GM23248 (cell line): ENCODE measurements at regions not wholly inside any gene's neighbourhood (a gene's known extent, or its start where the extent isn't known, plus 50 kb on each side); places are given as distances from the start of the nearest gene placed in this dataset.
"Not testable (repeated sequence)": the region's sequence is repeated elsewhere in the genome, so short reads cannot be mapped to it uniquely, and the experiment has no call there.

ENCODE experiments used
- DNase-seq: peaks from one replicate; pipeline ENCODE4 v3.0.0-alpha.2; 2015
- H2AFZ ChIP-seq: fragments of 200-600 bp; sonication (generic); 2 replicates; pipeline ENCODE4 v1.6.1; 2016; ENCODE audit warnings: antibody characterized with exemption
- H3F3A ChIP-seq: fragments of 200-600 bp; sonication (generic); 2 replicates; pipeline ENCODE4 v1.6.1; 2016; ENCODE audit warnings: mild to moderate bottlenecking, antibody characterized with exemption, mixed run types; ENCODE audit not compliant: insufficient read depth
- H3K27ac ChIP-seq: fragments of 200-600 bp; sonication (generic); 2 replicates; pipeline ENCODE4 v1.5.1; 2016; ENCODE audit warnings: mild to moderate bottlenecking
- H3K27me3 ChIP-seq: fragments of 200-600 bp; sonication (generic); replicated peaks from 2 replicates; pipeline ENCODE4 v1.6.1; 2016; ENCODE audit warnings: mild to moderate bottlenecking; ENCODE audit not compliant: insufficient read depth
- H3K36me3 ChIP-seq: fragments of 200-600 bp; sonication (generic); 2 replicates; pipeline ENCODE4 v1.6.1; 2016; ENCODE audit warnings: low read depth, mild to moderate bottlenecking
- H3K4me1 ChIP-seq: fragments of 200-600 bp; sonication (generic); 2 replicates; pipeline ENCODE4 v1.6.1; 2016; ENCODE audit warnings: mild to moderate bottlenecking; ENCODE audit not compliant: insufficient read depth
- H3K4me2 ChIP-seq: fragments of 200-600 bp; sonication (generic); one replicate; pipeline ENCODE4 v1.6.1; 2016; ENCODE audit warnings: mild to moderate bottlenecking; ENCODE audit not compliant: unreplicated experiment
- H3K4me3 ChIP-seq: fragments of 200-600 bp; sonication (generic); 2 replicates; pipeline ENCODE4 v1.5.1; 2016; ENCODE audit warnings: mild to moderate bottlenecking
- H3K79me2 ChIP-seq: fragments of 200-600 bp; sonication (generic); 2 replicates; pipeline ENCODE4 v1.6.1; 2016; ENCODE audit warnings: mild to moderate bottlenecking; ENCODE audit not compliant: insufficient read depth
- H3K9ac ChIP-seq: fragments of 200-600 bp; sonication (generic); 2 replicates; pipeline ENCODE4 v1.6.1; 2016; ENCODE audit warnings: mild to moderate bottlenecking
- H3K9me2 ChIP-seq: fragments of 200-600 bp; sonication (generic); 2 replicates; pipeline ENCODE4 v1.6.1; 2016; ENCODE audit warnings: mixed run types, mild to moderate bottlenecking, moderate library complexity; ENCODE audit not compliant: insufficient read depth
- H3K9me3 ChIP-seq: fragments of 200-600 bp; sonication (generic); one replicate; pipeline ENCODE4 v1.6.1; 2017; ENCODE audit warnings: low read depth
- H4K20me1 ChIP-seq: fragments of 200-600 bp; sonication (generic); 2 replicates; pipeline ENCODE4 v1.6.0; 2016; ENCODE audit not compliant: insufficient read depth
- EZH2 ChIP-seq: fragments of 200-600 bp; sonication (generic); IDR thresholded peaks from 2 replicates; pipeline ENCODE4 v1.6.1; 2018; ENCODE audit warnings: antibody characterized with exemption, mild to moderate bottlenecking; ENCODE audit not compliant: insufficient read depth, poor library complexity, severe bottlenecking
- EZH2phosphoT487 ChIP-seq: fragments of 200-600 bp; sonication (generic); IDR thresholded peaks from 2 replicates; pipeline ENCODE4 v1.6.1; 2018; ENCODE audit warnings: antibody characterized with exemption, moderate library complexity, mild to moderate bottlenecking, low read depth; ENCODE audit not compliant: insufficient read depth
- WGBS, 2 experiments: methylation state at CpG; one replicate each; pipeline ENCODE4 v1.1.6; 2015 to 2017; ENCODE audit warnings: low lambda C conversion rate in 2 of 2, low coverage in 1 of 2; ENCODE audit errors: missing lambda C conversion rate in 2 of 2; 5-methylcytosine and 5-hydroxymethylcytosine counted together
- in situ Hi-C: fragments of 300-500 bp; cut with MboI; formaldehyde crosslinking; loops from 2 replicates; pipeline ENCODE4 v1.15.0; 2020

DNA sequence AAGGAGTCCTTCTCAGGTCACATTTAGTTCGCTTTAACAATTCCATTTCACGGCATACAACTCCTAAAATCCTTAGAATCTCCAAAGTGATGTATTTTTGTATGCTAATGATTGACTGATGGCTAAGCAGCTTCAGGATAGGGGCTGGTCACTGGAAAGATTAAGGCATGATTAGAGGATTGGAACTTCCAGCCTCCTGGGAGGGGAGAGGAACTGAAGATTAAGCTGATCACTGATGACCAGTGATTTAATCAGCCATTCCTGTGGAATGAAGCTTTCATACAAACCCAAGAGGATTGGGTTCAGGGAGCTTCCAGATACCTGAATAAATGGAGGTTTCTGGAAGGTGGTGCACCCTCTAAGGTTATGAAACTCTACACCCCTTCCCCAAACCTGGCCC lies 123.9 kb upstream of the CDK13 start:
- no peaks in the 10 kb centered on the region for H3F3A ChIP-seq
- no peak overlapping the region for H3K4me2 ChIP-seq
- no peak overlapping the region for H3K27ac ChIP-seq
- H3K9me2 ChIP-seq, result no peaks in the 10 kb centered on the region
- H3K36me3 ChIP-seq, result no peaks in the 10 kb centered on the region
- no peak overlapping the region for H3K9ac ChIP-seq
- no peaks in the 10 kb centered on the region for H3K79me2 ChIP-seq
- H3K27me3 ChIP-seq, result peaks cover 63% of the 10 kb centered on the region
- H4K20me1 ChIP-seq, result no peaks in the 10 kb centered on the region
- no peak for DNase-seq
- H3K4me1 ChIP-seq, result no peaks in the 10 kb centered on the region
- H3K9me3 ChIP-seq, result no peaks in the 10 kb centered on the region
- no peak for TF ChIP-seq EZH2phosphoT487
- TF ChIP-seq EZH2, result no peak
- no peak overlapping the region for H2AFZ ChIP-seq
- 42 to 45% methylated on average over 2 of the region's 2 CpGs for WGBS, 2 experiments
- in situ Hi-C loops, result no loop called here
- H3K4me3 ChIP-seq, result no peak overlapping the region

DNA sequence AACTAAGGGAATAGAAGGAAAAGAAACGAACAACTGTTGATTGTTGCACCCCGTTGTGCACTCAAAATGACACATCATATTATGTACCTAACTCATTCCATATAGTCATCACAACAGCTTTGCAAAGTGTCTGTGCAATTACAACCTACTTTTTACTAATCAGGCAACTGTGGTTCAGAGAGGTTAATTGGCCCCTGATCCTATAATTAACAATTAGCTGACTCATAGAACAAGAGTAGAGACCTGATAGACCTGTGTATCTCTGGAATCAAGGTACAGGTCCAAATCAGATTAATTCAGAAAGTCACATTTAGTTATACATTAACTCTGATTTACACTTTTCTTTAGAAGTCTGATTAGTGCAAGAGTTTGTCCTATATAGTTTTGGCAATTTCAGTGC lies 122.5 kb upstream of the CDK13 start:
- Histone ChIP-seq H3F3A (no peaks in the 10 kb centered on the region), H3K4me1 (no peaks in the 10 kb centered on the region), H2AFZ (no peak overlapping the region), H3K9me3 (no peaks in the 10 kb centered on the region), H3K4me2 (no peak overlapping the region), H3K27me3 (peaks cover 70% of the 10 kb centered on the region), H4K20me1 (no peaks in the 10 kb centered on the region), H3K9ac (no peak overlapping the region), H3K36me3 (no peaks in the 10 kb centered on the region), H3K27ac (no peak overlapping the region), H3K79me2 (no peaks in the 10 kb centered on the region), H3K9me2 (no peaks in the 10 kb centered on the region), H3K4me3 (no peak overlapping the region)
- 50 to 53% methylated on average over 2 of the region's 2 CpGs for WGBS, 2 experiments
- in situ Hi-C loops, result no loop called here
- TF ChIP-seq EZH2phosphoT487 (no peak), EZH2 (no peak)
- no peak for DNase-seq

DNA sequence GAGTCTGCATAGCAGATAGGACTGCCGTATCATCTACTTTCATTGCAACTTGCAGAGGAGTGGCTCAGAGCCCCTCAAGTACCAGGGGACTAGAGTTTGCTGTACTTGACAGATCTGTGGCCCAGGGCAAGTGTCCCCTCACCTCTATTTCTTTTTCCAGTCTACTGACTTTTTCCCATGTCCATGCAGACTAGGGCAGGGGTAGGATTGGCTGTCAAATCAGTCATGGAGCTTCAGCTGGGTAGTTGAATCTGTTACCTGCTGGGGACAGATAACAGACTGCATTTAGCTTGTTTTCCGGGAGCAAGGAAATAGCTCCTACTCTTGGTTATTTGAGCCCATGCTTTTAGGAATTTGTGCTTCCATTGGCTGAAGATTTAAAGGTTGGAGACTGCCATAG lies 121.0 kb upstream of the CDK13 start:
- H3K9me3 ChIP-seq, result no peaks in the 10 kb centered on the region
- no peaks in the 10 kb centered on the region for H3K4me1 ChIP-seq
- H3K27ac ChIP-seq, result no peak overlapping the region
- no peaks in the 10 kb centered on the region for H3K36me3 ChIP-seq
- TF ChIP-seq EZH2phosphoT487, result no peak
- TF ChIP-seq EZH2, result no peak
- no peaks in the 10 kb centered on the region for H3K9me2 ChIP-seq
- in situ Hi-C loops, result no loop called here
- 95 to 97% methylated on average over 2 of the region's 2 CpGs for WGBS, 2 experiments
- no peak overlapping the region for H3K4me3 ChIP-seq
- H3K79me2 ChIP-seq, result no peaks in the 10 kb centered on the region
- H3K9ac ChIP-seq, result no peak overlapping the region
- H3K27me3 ChIP-seq, result peaks cover 62% of the 10 kb centered on the region
- H3K4me2 ChIP-seq, result no peak overlapping the region
- no peaks in the 10 kb centered on the region for H4K20me1 ChIP-seq
- no peak overlapping the region for H2AFZ ChIP-seq
- H3F3A ChIP-seq, result no peaks in the 10 kb centered on the region
- DNase-seq, result no peak

DNA sequence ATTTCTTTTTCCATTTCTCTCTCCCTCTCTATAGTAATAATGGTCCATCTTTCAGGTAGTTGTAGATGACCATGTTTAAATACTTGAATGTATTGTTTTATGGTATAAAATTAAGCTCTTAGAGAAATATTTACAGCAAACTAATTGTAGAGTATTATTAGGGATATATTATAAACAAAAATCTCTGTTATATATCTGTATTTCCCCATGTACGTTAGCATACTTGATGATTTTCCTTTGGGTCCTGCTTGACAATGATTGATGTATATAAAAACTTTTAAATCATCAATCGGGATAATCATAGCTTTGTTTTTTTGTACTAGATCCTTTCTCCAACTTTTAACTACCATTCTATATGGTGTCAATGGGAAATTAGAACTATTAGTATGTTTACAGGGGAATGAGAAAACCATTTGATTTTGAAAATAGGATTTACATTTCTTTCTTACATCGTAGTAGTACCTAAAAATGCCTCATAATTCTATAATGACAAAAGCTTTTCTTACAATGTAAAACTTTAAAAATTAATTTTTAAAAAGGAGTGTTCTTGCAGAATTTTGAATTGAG lies 117.5 kb upstream of the CDK13 start:
- in situ Hi-C loops, result no loop called here
- no peaks in the 10 kb centered on the region for H3K4me1 ChIP-seq
- no peak overlapping the region for H3K27ac ChIP-seq
- no peak for TF ChIP-seq EZH2phosphoT487
- TF ChIP-seq EZH2, result no peak
- no peak for DNase-seq
- H3K79me2 ChIP-seq, result no peaks in the 10 kb centered on the region
- H3K4me2 ChIP-seq, result peak overlapping the region; percentile 84
- H3K36me3 ChIP-seq, result no peaks in the 10 kb centered on the region
- no peaks in the 10 kb centered on the region for H3K9me3 ChIP-seq
- H4K20me1 ChIP-seq, result no peaks in the 10 kb centered on the region
- peaks cover 34% of the 10 kb centered on the region for H3K27me3 ChIP-seq
- no peaks in the 10 kb centered on the region for H3K9me2 ChIP-seq
- no peaks in the 10 kb centered on the region for H3F3A ChIP-seq
- H2AFZ ChIP-seq, result no peak overlapping the region
- peak overlapping the region; percentile 75; the same call in 1 of the 2 replicates for H3K4me3 ChIP-seq
- 51 to 56% methylated on average over 3 of the region's 3 CpGs for WGBS, 2 experiments
- H3K9ac ChIP-seq, result no peak overlapping the region

DNA sequence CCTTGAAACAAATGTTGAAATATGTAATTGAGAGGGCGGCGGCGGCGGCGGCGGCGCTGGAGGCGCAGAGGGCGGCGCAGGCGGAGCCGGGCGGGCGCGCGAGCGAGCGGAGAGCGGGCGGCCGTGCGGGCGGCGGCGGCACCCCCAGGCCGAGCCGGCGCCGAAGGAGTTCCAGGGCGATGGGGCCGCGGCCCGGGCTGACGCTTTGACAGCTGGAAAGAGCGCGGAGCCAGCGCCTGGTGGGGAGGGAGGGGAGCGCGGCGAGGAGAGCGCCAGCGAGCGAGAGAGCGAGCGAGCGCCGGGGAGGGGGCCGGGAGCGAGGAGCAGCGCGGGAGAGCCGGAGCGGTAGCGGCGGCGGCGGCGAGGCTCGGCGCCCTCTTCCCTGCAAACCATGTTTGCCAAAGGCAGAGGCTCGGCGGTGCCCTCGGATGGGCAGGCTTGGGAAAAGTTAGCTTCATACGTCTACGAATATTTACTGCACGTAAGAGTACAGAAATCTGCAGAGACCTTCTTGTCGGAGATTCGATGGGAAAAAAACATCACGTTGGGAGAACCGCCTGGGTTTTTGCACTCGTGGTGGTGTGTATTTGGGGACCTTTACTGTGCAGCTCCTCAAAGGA lies 116.8 kb upstream of the CDK13 start:
- Histone ChIP-seq H3K4me3 (peak overlapping the region; percentile 75), H2AFZ (peak overlapping the region; percentile 78), H3K9ac (0 out of 2 replicates have a peak overlapping the region, but pooled peaks have one; percentile 38), H3K4me2 (peak overlapping the region; percentile 84), H3K27me3 (peaks cover 27% of the 10 kb centered on the region)
- peak; percentile 63 for DNase-seq
- H3K9me3 ChIP-seq, H3K27ac ChIP-seq, in situ Hi-C loops, H3K9me2 ChIP-seq, H3F3A ChIP-seq, H3K4me1 ChIP-seq, H3K79me2 ChIP-seq, H3K36me3 ChIP-seq, H4K20me1 ChIP-seq: not testable (repeated sequence)
- 1% methylated on average over 49 to 71 of the region's 71 CpGs for WGBS, 2 experiments

DNA sequence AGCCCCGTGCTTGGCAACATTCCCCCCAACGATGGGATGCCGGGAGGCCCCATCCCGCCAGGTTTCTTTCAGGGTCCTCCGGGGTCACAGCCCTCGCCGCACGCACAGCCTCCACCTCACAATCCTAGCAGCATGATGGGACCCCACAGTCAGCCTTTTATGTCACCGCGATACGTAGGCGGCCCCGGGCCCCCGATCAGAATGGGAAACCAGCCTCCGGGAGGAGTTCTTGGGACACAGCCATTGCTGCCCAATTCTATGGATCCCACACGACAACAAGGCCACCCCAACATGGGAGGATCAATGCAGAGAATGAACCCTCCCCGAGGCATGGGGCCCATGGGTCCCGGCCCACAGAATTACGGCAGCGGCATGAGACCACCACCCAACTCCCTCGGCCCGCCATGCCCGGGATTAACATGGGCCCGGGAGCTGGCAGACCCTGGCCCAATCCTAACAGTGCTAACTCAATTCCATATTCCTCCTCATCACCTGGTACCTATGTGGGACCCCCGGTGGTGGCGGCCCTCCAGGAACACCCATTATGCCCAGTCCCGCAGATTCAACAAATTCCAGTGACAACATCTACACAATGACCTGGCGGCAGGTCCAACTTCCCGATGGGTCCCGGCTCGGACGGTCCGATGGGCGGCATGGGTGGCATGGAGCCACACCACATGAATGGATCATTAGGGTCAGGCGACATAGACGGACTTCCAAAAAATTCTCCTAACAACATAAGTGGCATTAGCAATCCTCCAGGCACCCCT lies 116.0 kb upstream of the CDK13 start:
- Histone ChIP-seq H3K4me3 (peak overlapping the region; percentile 75), H3K4me2 (peak overlapping the region; percentile 84), H2AFZ (peak overlapping the region; percentile 78), H3K27me3 (peaks cover 23% of the 10 kb centered on the region)
- H3K36me3 ChIP-seq, H3K4me1 ChIP-seq, H3K9me3 ChIP-seq, H3K9ac ChIP-seq, H3F3A ChIP-seq, in situ Hi-C loops, H3K9me2 ChIP-seq, H4K20me1 ChIP-seq, H3K79me2 ChIP-seq, DNase-seq, H3K27ac ChIP-seq: not testable (repeated sequence)
- WGBS, 2 experiments, result 33 to 35% methylated on average over 36 of the region's 36 CpGs
